HG02678 (cell line): ENCODE measurements at regions not wholly inside any gene's neighbourhood (a gene's known extent, or its start where the extent isn't known, plus 50 kb on each side); places are given as distances from the start of the nearest gene placed in this dataset.

Experiments
- ATAC-seq: cut with Tn5 transposase; IDR thresholded peaks from one replicate; pipeline ENCODE4 v1.9.1; 2021; ENCODE audit warnings: mild to moderate bottlenecking, moderate library complexity; ENCODE audit not compliant: unreplicated experiment

DNA sequence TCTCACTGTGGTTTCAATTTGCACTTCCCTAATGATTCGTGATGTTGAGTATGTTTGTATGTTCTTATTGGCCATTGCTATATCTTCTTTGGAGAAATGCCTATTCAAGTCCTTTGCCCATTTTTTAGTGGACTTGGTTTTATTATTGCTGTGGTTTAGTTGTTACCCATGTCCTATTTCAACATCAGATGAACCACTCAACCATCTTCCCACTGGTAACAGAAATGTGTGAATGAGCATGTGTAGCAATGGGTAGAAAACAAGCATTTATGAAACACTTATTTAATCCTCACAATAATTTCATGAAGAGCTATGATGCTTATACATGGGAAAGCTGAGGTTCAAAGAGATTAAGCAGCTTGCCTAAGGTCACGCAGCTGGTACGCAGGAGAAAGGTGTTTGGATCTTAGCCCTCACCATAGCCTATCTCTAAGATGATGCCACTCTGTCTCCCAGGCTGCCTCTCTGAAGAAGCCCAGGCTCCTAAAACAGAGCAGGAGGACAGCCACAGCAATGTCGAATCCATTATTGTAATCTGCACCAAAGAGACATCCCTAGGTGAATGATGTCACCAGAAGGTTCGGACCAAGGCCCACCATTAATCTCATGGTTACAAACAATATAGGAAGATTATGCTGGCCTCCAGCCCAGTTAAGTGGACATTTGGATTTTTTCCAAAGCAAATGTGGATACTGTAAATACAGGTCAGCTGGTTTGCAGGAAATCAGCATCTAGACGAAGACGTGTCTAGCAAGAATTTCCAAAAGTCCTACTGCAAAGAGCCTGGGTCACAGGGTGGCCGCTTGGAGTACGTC lies 447.6 kb upstream of the ZMIZ1 start:
- no peak for ATAC-seq

DNA sequence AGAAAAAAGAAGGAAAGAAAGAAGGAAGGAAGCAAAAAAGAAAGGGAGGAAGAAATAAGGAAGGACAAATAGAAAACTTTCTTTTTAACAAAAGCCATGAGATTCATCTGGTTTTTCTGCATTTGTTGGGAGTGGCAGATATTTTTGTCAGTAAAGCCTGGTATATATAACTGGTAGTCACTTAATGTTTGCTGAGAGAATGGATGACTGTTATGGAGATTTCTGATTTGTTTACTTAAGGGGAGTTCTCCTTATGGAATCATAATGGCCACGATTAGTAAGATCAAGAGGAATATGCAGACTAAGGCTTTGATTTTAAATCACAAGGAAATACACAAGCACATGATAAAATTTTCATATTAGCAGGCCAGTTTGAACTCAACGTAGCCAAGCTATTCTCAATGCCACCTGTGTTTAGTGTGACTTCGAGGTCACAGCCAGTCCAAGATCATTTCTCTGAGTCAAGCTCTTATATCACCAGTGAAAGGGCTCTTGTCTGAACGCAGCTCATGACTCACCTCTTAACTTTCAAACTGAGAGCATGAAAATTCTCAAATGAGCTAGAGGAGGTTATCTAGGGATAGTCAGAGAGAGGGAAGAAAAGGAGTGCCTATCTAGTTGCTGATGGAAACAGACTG lies 445.1 kb upstream of the ZMIZ1 start:
- ATAC-seq, result no peak

DNA sequence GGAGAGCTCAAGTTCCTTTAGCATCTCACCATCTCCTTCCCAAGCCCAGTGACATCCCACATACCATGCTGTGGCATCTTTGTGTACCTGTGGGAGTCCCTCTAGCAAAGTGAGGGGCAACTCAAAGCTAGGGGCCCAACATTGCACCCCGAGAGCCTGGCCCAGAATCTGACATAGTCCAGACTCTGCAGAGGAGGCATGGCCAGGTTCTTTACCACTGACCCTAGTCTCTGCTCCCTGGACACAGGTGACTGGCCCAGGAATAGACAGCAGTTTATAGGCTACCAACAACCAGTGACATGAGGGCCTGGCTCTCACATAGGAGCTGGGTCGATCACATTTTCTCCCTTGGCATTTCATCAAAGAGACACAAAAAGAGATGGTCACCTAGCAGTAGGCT lies 444.0 kb upstream of the ZMIZ1 start:
- no peak for ATAC-seq

GRCh38 chr10:78626471-78626870 lies 442.3 kb upstream of the ZMIZ1 start:
- ATAC-seq, result no peak

GRCh38 chr10:78627254-78627795 lies 441.4 kb upstream of the ZMIZ1 start:
- ATAC-seq, result no peak

DNA sequence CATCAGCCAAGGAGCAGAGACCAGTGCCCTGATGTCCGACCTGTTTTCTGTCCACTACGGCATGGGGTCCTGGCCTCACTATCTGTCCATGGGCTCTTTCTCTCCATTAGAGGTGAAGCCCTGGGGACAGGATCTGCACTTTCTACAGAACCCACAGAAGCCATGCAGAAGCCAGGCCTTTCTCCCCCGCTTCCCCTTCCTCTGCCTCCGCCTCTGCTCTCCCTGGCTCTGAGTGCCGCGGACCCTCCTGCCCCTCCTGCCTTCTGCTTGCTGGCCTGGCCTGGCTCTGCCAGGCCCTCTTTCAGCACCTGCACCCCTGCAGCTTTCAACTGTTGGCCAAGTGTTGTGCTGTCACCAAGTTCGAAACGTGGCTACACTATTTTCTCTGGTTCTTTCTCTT lies 439.8 kb upstream of the ZMIZ1 start:
- no peak for ATAC-seq

DNA sequence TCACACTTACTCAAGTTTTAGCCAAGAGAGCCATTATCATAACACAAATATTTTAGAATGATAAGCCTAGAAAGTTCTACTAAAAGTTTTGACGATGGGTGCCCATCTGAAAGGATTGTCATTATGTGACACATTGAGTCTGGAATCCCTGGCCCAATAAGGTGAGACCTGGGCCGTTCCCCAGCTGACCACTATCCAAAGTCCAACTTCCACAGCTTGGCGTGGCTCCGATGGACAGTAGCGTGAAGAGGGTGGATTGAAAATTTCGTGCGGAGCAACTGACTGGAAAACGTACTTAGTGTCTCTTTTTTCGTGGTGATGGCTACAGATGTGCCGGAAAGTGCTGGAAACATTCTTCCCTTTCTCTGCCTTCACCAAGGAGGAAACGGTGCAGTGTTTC lies 439.0 kb upstream of the ZMIZ1 start:
- ATAC-seq, result no peak

- ATAC-seq, result no peak
Measured at GRCh38 chr10:78630944-78631838, 437.6 kb upstream of the ZMIZ1 start.

DNA sequence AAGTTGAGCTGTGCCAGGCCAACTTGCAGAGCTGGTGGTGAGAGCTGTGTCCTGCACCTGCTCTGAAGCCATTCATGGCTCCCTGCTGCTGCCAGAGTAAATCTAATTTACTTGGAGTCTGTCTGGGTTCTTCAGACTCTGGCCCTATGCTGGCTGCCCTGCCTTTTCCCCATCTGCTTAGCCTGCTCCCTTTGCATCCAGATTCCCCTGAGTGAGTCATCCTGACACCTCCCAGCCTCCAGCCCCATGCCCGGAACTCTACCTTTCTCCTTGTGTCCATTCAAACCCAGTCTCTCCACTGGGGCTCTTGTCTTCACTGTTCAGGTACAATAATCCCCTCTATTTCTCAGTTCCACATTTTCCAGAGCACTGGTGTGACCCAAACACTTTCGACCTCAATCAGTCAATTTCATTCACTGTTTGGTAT lies 434.4 kb upstream of the ZMIZ1 start:
- no peak for ATAC-seq

GRCh38 chr10:78634835-78635234 lies 433.9 kb upstream of the ZMIZ1 start:
- no peak for ATAC-seq

GRCh38 chr10:78639629-78640028 lies 429.1 kb upstream of the ZMIZ1 start:
- ATAC-seq, result no peak

- ATAC-seq, result no peak
Measured at GRCh38 chr10:78640796-78641636, 427.8 kb upstream of the ZMIZ1 start.

GRCh38 chr10:78641693-78642092 lies 427.1 kb upstream of the ZMIZ1 start:
- ATAC-seq, result no peak

GRCh38 chr10:78642269-78642816 lies 426.4 kb upstream of the ZMIZ1 start:
- no peak for ATAC-seq

- no peak for ATAC-seq
Measured at GRCh38 chr10:78643513-78643912, 425.3 kb upstream of the ZMIZ1 start.

DNA sequence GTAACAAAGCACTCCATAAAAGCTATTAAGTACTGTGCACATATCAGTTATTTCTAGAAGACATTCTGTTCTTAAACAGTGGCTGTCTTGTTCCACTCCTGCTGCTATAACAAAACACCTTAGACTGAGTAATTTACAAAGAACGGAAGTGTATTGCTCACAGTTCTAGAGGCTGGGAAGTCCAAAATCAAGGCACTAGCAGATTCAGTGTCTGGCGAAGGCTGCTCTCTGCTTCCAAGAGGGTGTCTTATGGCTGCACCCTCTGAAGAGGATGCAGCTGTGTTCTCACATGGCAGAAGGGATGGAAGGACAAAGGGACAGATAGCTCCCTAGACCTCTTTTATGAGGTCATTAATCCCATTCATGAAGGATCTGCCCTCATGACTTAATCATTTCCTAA lies 424.2 kb upstream of the ZMIZ1 start:
- ATAC-seq, result no peak

GRCh38 chr10:78645169-78645686 lies 423.5 kb upstream of the ZMIZ1 start:
- ATAC-seq, result no peak

DNA sequence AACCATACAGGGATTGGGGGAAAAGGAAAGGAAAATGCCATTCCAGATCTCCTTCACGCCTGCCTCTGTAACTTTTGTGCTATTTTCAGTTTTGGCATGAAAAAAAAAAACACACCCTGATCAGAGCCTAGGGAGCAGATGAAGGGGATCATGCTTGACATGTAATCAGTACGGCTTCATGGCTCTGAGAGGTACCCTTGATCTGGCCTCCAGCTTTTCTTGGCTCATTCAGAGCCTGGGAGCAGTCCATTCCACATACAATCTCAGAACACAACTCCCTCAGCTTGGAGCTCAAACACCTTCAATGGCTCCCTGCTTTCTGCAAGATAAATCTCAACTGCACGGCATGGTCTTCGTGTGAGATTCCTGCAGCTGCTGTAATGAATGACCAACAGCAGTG lies 422.8 kb upstream of the ZMIZ1 start:
- ATAC-seq, result no peak

DNA sequence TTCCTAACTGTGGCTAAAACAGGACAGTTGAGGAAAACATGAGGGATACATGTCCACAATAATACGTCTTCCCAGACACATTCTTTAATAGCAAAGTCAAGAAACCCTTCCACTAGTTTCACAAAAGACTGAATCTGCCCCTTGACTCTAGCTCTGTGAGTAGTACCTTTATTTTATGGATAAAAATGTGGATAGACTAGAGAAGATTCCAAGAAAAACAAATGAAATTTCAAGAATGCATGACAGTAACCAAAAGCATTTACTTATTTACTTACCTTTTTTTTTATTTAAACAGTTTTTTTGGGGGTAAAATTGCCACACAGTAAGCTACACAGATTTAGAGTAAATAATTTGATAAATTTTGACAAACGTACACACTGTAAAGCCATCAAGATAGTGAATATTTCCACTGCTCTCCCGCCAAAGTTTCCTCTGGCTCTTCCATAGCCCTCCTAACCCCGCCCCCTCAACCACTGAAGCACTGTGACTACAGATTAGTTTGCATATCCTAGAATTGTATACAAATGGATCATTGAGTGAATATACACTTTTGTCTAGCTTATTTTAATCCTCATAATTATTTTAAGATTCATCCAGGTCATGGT lies 420.4 kb upstream of the ZMIZ1 start:
- no peak for ATAC-seq
